D721Med (cell line): ENCODE measurements at regions not wholly inside any gene's neighbourhood (a gene's known extent, or its start where the extent isn't known, plus 50 kb on each side); places are given as distances from the start of the nearest gene placed in this dataset.

Experiments used
- DNase-seq: peaks from one replicate; pipeline ENCODE4 v3.0.0; 2011; ENCODE audit warnings: low spot score; ENCODE audit not compliant: insufficient read length
- FAIRE-seq: peaks from 2 replicates; lab custom pipeline; 2011; peaks lifted over from hg19 to GRCh38; lab: Jason Lieb, UNC
- TF ChIP-seq, protein P1 (sequence below): IDR thresholded peaks from 2 replicates; pipeline ENCODE4 v1.5.1; 2012; ENCODE audit warnings: mild to moderate bottlenecking, control low read depth; ENCODE audit not compliant: insufficient read depth; ENCODE audit errors: missing control alignments

- no peak for DNase-seq
- FAIRE-seq, result no peak
- TF ChIP-seq, protein P1, sequence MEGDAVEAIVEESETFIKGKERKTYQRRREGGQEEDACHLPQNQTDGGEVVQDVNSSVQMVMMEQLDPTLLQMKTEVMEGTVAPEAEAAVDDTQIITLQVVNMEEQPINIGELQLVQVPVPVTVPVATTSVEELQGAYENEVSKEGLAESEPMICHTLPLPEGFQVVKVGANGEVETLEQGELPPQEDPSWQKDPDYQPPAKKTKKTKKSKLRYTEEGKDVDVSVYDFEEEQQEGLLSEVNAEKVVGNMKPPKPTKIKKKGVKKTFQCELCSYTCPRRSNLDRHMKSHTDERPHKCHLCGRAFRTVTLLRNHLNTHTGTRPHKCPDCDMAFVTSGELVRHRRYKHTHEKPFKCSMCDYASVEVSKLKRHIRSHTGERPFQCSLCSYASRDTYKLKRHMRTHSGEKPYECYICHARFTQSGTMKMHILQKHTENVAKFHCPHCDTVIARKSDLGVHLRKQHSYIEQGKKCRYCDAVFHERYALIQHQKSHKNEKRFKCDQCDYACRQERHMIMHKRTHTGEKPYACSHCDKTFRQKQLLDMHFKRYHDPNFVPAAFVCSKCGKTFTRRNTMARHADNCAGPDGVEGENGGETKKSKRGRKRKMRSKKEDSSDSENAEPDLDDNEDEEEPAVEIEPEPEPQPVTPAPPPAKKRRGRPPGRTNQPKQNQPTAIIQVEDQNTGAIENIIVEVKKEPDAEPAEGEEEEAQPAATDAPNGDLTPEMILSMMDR, result no peak
These were observed 459.9 kb upstream of the CELF4 start for GRCh38 chr18:38025433-38026038.

- TF ChIP-seq, protein P1, result no peak
- FAIRE-seq (no peak), DNase-seq (no peak)
These were observed 458.3 kb upstream of the CELF4 start for GRCh38 chr18:38023871-38024270.

DNA sequence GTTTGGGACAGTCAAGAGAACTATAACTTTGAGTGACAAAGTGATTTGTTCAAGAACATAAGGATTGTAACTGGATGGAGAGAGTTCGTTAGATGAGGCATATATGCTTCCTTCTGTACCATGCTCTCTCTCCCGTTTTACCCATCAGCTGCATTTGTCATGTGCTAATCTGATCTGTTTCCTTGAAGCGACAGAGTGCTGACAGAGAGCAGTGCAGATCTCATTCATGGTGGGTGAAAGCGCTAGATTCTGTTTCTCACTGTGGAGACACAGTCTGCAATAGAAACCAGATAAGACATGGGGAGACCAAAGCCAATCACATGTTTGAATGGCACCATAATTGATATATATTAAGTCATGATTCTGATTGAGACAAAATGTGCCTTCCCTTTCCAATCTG, 456.6 kb upstream of the CELF4 start:
- FAIRE-seq (peak; percentile 58), DNase-seq (no peak)
- TF ChIP-seq, protein P1, result no peak

- TF ChIP-seq, protein P1, result no peak
- no peak for DNase-seq
- no peak for FAIRE-seq
These were observed 453.7 kb upstream of the CELF4 start for GRCh38 chr18:38019292-38019691.

DNA sequence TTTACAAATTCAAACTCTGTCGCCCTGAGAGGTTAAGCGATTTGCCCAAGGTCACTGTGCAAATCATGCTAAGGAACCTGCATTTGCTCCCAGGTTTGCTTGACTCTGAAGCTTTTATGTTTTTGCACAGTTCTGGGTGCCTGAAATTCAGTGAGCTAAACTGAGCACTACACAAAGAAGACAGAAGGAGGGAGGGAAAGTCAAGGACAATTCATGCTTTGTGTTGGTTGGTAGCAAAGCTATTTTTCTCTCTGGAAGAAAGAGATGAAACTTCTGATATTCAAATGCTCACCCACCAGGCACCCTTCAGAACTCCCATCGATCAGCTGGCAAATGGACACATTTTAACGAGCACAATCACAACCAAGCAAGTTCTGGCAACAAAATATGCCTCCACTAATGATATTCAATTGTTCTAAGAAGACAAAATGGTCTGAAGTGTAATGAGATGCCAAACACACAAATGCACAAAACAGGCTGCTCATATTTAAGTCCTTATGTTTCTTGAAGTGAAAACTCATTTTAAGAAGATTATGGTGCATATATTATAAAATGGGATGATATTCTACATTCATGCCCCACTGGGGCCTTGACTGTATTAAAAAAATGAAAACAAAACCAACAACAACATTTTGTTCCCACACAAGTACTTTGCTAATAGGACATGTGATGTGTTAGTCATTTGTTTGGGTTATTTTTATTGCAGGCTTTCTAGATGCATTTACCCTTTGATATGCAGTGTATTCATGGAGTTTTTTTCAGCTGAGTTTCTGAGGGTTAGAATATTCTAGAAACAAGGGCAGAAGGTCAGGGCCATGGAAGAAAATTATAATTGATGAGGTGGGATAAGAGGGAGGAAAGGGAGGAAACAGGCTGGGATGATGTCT, 445.6 kb upstream of the CELF4 start:
- DNase-seq (no peak), FAIRE-seq (no peak)
- TF ChIP-seq, protein P1, result no peak

- DNase-seq (no peak), FAIRE-seq (peak; percentile 70)
These were observed 444.4 kb upstream of the CELF4 start for GRCh38 chr18:38010037-38010436.

More at GRCh38 chr18:38010037-38010436, 444.4 kb upstream of the CELF4 start:
- TF ChIP-seq, protein P1, result no peak
